ENCODE measurements at regions not wholly inside any gene's neighbourhood (a gene's known extent, or its start where the extent isn't known, plus 50 kb on each side); places are given as distances from the start of the nearest gene placed in this dataset.

GRCh38 chr15:35771746-35772442 is 225.9 kb upstream of the DPH6 start:
- no peak for DNase-seq

GRCh38 chr15:35774653-35775052 is 228.7 kb upstream of the DPH6 start:
- no peak for DNase-seq

- no peak for DNase-seq
These were observed 229.5 kb upstream of the DPH6 start for GRCh38 chr15:35775471-35775870.

GRCh38 chr15:35777061-35777460 is 231.1 kb upstream of the DPH6 start:
- DNase-seq = no peak

GRCh38 chr15:35783203-35783602 is 237.2 kb upstream of the DPH6 start:
- DNase-seq = no peak

- DNase-seq = no peak
These were observed 238.8 kb upstream of the DPH6 start for GRCh38 chr15:35784745-35785144.

- no peak for DNase-seq
These were observed 264.0 kb upstream of the DPH6 start for GRCh38 chr15:35810007-35810406.

- DNase-seq = no peak
These were observed 267.6 kb upstream of the DPH6 start for GRCh38 chr15:35813573-35813972.

- DNase-seq = no peak
These were observed 272.9 kb upstream of the DPH6 start for GRCh38 chr15:35818846-35819245.

- no peak for DNase-seq
These were observed 276.2 kb upstream of the DPH6 start for GRCh38 chr15:35822153-35822552.

GRCh38 chr15:35827141-35827540 is 281.2 kb upstream of the DPH6 start:
- no peak for DNase-seq

- no peak for DNase-seq
These were observed 281.9 kb upstream of the DPH6 start for GRCh38 chr15:35827911-35828310.

GRCh38 chr15:35833581-35833980 is 287.6 kb upstream of the DPH6 start:
- DNase-seq = no peak

- DNase-seq = no peak
These were observed 288.4 kb upstream of the DPH6 start for GRCh38 chr15:35834216-35834830.

- no peak for DNase-seq
These were observed 288.9 kb upstream of the DPH6 start for GRCh38 chr15:35834866-35835265.

- DNase-seq = no peak
These were observed 292.6 kb upstream of the DPH6 start for GRCh38 chr15:35838424-35839111.

- DNase-seq = no peak
These were observed 296.7 kb upstream of the DPH6 start for GRCh38 chr15:35842631-35843030.

GRCh38 chr15:35843498-35843897 is 297.5 kb upstream of the DPH6 start:
- DNase-seq = no peak

GRCh38 chr15:35850284-35850683 is 304.3 kb upstream of the DPH6 start:
- DNase-seq = no peak

GRCh38 chr15:35851491-35851890 is 305.5 kb upstream of the DPH6 start:
- DNase-seq = no peak

- no peak for DNase-seq
These were observed 307.1 kb upstream of the DPH6 start for GRCh38 chr15:35852818-35853624.

GRCh38 chr15:35854316-35854715 is 308.4 kb upstream of the DPH6 start:
- no peak for DNase-seq
